Tibial artery (tissue), 4 donors: ENCODE measurements at regions not wholly inside any gene's neighbourhood (a gene's known extent, or its start where the extent isn't known, plus 50 kb on each side); places are given as distances from the start of the nearest gene placed in this dataset.

Experiments used
- DNase-seq, 2 donors: peaks; one replicate each; pipeline ENCODE4 v3.0.0-alpha.2; 2019
- H3K27ac ChIP-seq, 2 donors: fragments of 200-600 bp; sonication (generic) in 1 of 2; 1 replicate in 1 of 2; 2 replicates in 1 of 2; pipeline ENCODE4 v1.5.1; 2018 to 2019; ENCODE audit warnings: mild to moderate bottlenecking in 1 of 2
- H3K27me3 ChIP-seq, 2 donors: fragments of 200-600 bp; sonication (generic) in 1 of 2; one replicate each; pipeline versions ENCODE4 v1.5.1 to v1.6.0; 2016 to 2019
- H3K36me3 ChIP-seq, 3 donors: fragments of 200-600 bp; sonication (generic) in 2 of 3; one replicate each; pipeline ENCODE4 v1.5.1; 2016 to 2019; ENCODE audit warnings: mild to moderate bottlenecking in 2 of 3
- H3K4me1 ChIP-seq, 4 donors: fragments of 200-600 bp; sonication (generic) in 2 of 4; 1 replicate in 3 of 4; 2 replicates in 1 of 4; pipeline ENCODE4 v1.5.1; 2016 to 2019
- H3K4me3 ChIP-seq, 2 donors: fragments of 200-600 bp; sonication (generic) in 1 of 2; 1 replicate in 1 of 2; 2 replicates in 1 of 2; pipeline ENCODE4 v1.5.1; 2018 to 2019; ENCODE audit warnings: mild to moderate bottlenecking in 2 of 2
- H3K9me3 ChIP-seq, 3 donors: fragments of 200-600 bp; sonication (generic) in 1 of 3; one replicate each; pipeline ENCODE4 v1.5.1; 2016 to 2019
- intact Hi-C: fragments of 100-400 bp; cut with DNase I; formaldehyde crosslinking; loops from one replicate; pipeline ENCODE4 v1.15.0; 2023; ENCODE audit warnings: low total_unique reads
- TF ChIP-seq, protein P1 (sequence below), 2 experiments: fragments of 200-600 bp in 1 of 2; fragments of 450-650 bp in 1 of 2; IDR thresholded peaks; one replicate each; pipeline ENCODE4 v1.5.1; 2017 to 2019; ENCODE audit warnings: antibody characterized with exemption in 2 of 2, mild to moderate bottlenecking in 1 of 2, moderate library complexity in 1 of 2

DNA sequence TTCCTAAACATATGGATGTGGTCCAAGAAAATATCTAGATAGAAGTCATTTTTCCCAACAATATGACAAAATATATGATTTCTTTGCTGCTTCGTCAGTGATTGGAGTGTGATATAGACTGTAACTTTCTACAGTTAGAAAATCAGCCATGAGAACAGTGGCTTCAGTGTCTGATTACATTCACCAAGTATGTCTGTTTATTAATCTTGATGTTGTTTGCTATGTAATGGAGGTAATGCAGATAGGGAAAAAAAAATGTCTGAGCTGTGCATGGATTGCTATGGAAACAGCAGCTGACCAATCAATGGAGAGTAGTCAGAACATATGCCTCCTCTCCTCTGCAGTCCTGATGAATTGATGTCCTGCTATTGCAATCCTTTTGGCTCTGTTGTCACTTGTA, 72.3 kb upstream of the GAP43 start:
- H3K27me3 ChIP-seq = no peaks in the 10 kb centered on the region
- H3K9me3 ChIP-seq = no peaks in the 10 kb centered on the region
- peaks cover 0 to 26% (median 5%) of the 10 kb centered on the region in 4 donors for H3K4me1 ChIP-seq
- DNase-seq = no peak
- TF ChIP-seq, protein P1, sequence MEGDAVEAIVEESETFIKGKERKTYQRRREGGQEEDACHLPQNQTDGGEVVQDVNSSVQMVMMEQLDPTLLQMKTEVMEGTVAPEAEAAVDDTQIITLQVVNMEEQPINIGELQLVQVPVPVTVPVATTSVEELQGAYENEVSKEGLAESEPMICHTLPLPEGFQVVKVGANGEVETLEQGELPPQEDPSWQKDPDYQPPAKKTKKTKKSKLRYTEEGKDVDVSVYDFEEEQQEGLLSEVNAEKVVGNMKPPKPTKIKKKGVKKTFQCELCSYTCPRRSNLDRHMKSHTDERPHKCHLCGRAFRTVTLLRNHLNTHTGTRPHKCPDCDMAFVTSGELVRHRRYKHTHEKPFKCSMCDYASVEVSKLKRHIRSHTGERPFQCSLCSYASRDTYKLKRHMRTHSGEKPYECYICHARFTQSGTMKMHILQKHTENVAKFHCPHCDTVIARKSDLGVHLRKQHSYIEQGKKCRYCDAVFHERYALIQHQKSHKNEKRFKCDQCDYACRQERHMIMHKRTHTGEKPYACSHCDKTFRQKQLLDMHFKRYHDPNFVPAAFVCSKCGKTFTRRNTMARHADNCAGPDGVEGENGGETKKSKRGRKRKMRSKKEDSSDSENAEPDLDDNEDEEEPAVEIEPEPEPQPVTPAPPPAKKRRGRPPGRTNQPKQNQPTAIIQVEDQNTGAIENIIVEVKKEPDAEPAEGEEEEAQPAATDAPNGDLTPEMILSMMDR (IDR thresholded peaks at IDR 0.05) = no peak
- no peak overlapping the region for H3K27ac ChIP-seq
- no peaks in the 10 kb centered on the region for H3K36me3 ChIP-seq
- intact Hi-C loops = no loop called here
- no peak overlapping the region for H3K4me3 ChIP-seq

DNA sequence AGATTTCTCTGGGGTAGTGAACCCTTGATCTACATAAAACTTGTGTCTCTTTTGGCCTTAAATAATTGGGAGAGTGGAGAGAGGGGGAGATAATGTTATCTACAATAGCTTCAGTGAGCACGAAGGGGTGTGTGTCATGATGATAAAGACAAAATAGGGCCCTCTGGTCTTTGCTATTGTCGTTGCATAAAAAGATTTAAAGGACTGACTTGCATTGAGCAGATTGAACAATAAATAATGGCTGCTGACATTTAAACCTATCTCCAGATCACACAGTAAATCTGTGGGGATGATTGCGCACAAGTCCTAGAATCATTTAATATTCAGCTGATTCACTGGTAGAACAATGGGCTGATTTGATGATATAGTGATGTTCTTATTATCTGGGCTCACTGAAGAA, 71.3 kb upstream of the GAP43 start:
- Histone ChIP-seq H3K9me3 (no peaks in the 10 kb centered on the region), H3K36me3 (no peaks in the 10 kb centered on the region), H3K27me3 (no peaks in the 10 kb centered on the region), H3K4me3 (no peak overlapping the region), H3K4me1 (peaks cover 0 to 26% (median 5%) of the 10 kb centered on the region in 4 donors), H3K27ac (no peak overlapping the region)
- no peak for DNase-seq
- intact Hi-C loops = no loop called here
- TF ChIP-seq, protein P1 (IDR thresholded peaks at IDR 0.05) = no peak

DNA sequence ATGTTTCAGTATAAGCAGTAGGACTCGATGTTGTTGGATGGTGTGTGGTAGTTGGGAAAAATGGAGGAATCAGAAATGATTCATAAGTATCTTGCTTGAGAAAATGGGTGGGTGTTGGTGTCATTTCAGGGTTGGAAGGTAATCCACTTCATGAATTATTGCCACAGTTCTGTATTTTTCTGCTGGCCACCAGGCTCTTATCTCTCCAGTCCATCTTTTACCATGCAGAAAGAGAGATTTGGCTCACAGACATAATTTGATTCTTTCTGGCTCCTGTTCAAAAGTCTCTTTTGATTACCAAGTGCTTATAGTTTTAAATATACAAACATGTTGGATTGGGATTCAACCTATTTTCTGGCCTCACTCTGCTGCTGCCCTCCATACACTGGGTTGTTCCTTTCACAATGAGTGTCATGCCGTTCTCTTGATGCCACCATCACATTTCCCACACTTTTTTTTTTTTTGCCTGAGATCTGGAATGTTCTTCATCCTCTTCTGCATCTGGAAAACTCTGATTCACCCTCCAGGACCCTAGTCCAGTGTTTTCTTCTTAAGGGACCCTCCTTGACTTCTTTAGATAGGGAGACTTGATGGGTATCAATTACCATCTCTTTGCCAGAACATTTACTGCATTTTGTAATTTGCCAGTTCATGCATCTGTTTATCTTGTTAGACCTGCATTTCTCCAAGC, 69.4 kb upstream of the GAP43 start:
- TF ChIP-seq, protein P1 (IDR thresholded peaks at IDR 0.05) = no peak
- no peak overlapping the region for H3K4me3 ChIP-seq
- H3K36me3 ChIP-seq = no peaks in the 10 kb centered on the region
- H3K4me1 ChIP-seq = peaks cover 0 to 15% (median under 1%) of the 10 kb centered on the region in 4 donors
- intact Hi-C loops = no loop called here
- DNase-seq = no peak
- H3K9me3 ChIP-seq = no peaks in the 10 kb centered on the region
- H3K27me3 ChIP-seq = no peaks in the 10 kb centered on the region
- H3K27ac ChIP-seq = no peak overlapping the region

DNA sequence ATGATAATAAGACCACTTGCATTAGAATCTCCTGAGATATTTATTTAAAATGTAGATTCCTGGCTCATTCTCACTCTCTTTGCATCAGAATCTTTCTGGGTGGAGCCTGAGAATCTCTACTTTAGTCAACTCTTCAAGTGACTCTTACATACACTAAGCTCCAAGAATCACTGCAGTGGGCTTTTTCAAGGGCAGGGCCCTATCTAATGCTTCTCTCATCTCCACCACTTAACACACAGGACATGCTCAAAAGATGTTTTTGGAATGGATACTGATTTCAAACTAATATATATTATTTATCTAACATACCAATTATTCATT, 68.9 kb upstream of the GAP43 start:
- no peaks in the 10 kb centered on the region for H3K27me3 ChIP-seq
- DNase-seq = no peak
- intact Hi-C loops = no loop called here
- no peaks in the 10 kb centered on the region for H3K36me3 ChIP-seq
- TF ChIP-seq, protein P1 (IDR thresholded peaks at IDR 0.05) = no peak
- peaks cover 0 to 10% (median 0%) of the 10 kb centered on the region in 4 donors for H3K4me1 ChIP-seq
- no peak overlapping the region for H3K27ac ChIP-seq
- no peaks in the 10 kb centered on the region for H3K9me3 ChIP-seq
- no peak overlapping the region for H3K4me3 ChIP-seq

DNA sequence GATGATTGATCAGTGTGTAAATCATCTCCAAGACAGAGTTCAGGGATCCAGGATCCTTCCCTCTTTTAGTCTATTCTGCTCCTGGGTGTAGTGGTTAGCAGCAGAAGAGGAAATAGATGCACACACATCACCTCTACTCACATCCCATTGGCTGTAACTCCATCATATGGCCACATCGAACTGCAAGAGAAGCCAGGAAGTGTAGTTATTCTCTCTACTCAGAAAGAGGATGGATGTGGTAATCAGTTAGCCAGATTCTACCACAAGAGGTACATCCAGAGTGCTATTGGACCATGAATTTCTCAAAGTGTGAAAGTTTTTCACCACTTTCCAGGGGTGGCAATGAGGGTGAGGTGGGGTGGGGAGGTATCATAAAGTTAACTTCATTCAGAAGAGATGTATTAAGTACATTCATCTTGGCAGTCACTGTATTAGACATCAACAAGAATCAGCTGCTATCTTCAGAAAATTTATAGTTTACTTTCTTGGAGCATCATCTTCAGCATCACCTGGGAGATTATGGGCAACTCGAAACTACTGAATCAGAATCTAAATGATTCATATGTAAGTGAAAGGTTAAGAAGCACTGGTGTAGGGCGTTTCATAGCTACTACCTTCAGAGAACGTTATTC, 60.6 kb upstream of the GAP43 start:
- TF ChIP-seq, protein P1 (IDR thresholded peaks at IDR 0.05) = no peak
- Histone ChIP-seq H3K9me3 (no peaks in the 10 kb centered on the region), H3K27me3 (no peaks in the 10 kb centered on the region), H3K4me1 (no peaks in the 10 kb centered on the region), H3K27ac (no peak overlapping the region), H3K4me3 (no peak overlapping the region), H3K36me3 (no peaks in the 10 kb centered on the region)
- no peak for DNase-seq
- intact Hi-C loops = no loop called here
